GM12865 (cell line): ENCODE measurements at regions not wholly inside any gene's neighbourhood (a gene's known extent, or its start where the extent isn't known, plus 50 kb on each side); places are given as distances from the start of the nearest gene placed in this dataset.

ENCODE experiments used
- DNase-seq: peaks from one replicate; pipeline ENCODE4 v3.0.0; 2010; ENCODE audit warnings: low read depth
- H3K4me3 ChIP-seq: 2 replicates; pipeline ENCODE4 v1.5.1; 2011; ENCODE audit warnings: mild to moderate bottlenecking, low read depth, low read length, control low read depth
- TF ChIP-seq, protein P1 (sequence below): IDR thresholded peaks from 2 replicates; pipeline ENCODE4 v1.5.1; 2011; ENCODE audit warnings: low read length, control low read depth, low read depth, inconsistent platforms; ENCODE audit not compliant: insufficient read depth; ENCODE audit errors: missing control alignments

GRCh38 chr10:34911661-34912205 is 96.6 kb upstream of the PARD3 start:
- H3K4me3 ChIP-seq = no peak overlapping the region
- DNase-seq = no peak
- TF ChIP-seq, protein P1, sequence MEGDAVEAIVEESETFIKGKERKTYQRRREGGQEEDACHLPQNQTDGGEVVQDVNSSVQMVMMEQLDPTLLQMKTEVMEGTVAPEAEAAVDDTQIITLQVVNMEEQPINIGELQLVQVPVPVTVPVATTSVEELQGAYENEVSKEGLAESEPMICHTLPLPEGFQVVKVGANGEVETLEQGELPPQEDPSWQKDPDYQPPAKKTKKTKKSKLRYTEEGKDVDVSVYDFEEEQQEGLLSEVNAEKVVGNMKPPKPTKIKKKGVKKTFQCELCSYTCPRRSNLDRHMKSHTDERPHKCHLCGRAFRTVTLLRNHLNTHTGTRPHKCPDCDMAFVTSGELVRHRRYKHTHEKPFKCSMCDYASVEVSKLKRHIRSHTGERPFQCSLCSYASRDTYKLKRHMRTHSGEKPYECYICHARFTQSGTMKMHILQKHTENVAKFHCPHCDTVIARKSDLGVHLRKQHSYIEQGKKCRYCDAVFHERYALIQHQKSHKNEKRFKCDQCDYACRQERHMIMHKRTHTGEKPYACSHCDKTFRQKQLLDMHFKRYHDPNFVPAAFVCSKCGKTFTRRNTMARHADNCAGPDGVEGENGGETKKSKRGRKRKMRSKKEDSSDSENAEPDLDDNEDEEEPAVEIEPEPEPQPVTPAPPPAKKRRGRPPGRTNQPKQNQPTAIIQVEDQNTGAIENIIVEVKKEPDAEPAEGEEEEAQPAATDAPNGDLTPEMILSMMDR = no peak

- H3K4me3 ChIP-seq = no peak overlapping the region
- TF ChIP-seq, protein P1 = no peak
- DNase-seq = no peak
Observed at GRCh38 chr10:34908481-34908880, 93.4 kb upstream of the PARD3 start.

DNA sequence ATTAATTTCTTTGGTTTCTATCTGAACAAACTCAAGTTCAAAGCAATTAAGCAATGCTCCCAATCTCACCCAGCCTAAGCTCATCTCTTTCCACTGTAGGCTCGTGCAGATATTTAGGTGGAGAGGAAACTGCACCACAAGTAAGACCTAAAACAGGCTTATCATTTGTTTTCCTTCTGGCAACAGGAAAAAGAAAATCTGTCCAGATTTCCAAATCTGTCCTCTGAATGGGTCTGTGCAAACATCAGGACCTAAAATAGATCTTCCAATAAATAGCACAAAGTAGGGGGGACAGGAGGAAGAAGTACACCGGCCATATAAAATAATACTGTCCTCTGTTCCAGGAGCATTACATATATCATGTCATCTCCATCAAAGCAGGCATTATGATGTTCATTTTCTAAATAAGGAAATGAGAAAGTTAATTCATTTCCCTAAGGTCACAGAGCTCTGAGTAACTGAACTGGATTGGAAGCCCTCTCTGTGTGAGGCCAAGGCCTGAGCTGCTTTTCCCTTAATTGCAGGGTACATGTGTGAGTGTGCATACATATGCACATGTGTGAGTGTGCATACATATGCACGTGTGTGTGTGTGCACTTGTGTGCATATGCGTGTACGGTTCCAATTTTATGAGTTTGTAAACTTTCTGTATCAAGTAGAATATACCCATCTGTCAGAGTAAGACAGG is 92.8 kb upstream of the PARD3 start:
- DNase-seq = no peak
- H3K4me3 ChIP-seq = no peak overlapping the region
- TF ChIP-seq, protein P1 = no peak

- TF ChIP-seq, protein P1 = no peak
- H3K4me3 ChIP-seq = no peak overlapping the region
- DNase-seq = no peak
Observed at GRCh38 chr10:34906067-34906965, 91.2 kb upstream of the PARD3 start.

DNA sequence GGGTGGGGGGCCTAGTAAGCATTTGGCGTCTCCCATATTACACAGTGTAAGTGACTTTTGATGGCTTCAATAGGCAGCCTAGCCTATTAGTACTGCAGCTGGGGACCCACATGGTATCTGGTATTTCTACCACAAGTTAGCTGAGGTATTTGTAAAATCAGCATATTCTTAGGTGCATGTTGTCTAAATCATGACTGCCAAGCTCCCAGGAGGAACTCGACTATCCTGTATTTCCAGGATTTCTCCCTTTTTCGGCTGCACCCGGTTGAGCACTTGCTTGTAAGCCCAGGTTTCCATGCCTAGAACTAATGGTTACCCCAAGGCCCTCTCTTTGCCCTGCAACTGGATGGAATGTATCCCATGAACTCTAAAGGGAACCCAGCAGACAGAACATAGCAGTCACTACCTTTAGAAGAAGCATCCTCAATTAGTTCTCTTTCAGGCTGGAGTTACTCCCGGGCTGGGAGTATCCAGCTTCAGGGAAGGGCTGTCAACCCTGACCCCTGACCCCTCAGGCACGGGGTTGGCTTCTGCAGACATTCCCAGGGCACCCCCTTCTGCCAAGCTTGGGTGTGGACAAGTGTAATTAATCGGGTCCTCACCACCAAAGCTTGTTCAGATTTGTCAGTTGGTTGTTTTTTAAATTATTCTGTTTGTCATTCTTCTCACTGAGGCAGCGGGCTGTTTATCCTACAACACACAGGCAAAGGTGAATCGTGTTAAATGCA is 90.3 kb upstream of the PARD3 start:
- H3K4me3 ChIP-seq = no peak overlapping the region
- no peak for DNase-seq
- TF ChIP-seq, protein P1 = no peak

GRCh38 chr10:34904191-34904590 is 89.1 kb upstream of the PARD3 start:
- DNase-seq = no peak
- TF ChIP-seq, protein P1 = no peak
- H3K4me3 ChIP-seq = no peak overlapping the region
